IPS DF 19.7 (cell line): ENCODE measurements at regions not wholly inside any gene's neighbourhood (a gene's known extent, or its start where the extent isn't known, plus 50 kb on each side); places are given as distances from the start of the nearest gene placed in this dataset.

Source experiments
- DNase-seq: peaks from one replicate; pipeline ENCODE4 v3.0.0-alpha.2; 2013; ENCODE audit warnings: low read depth, low spot score

DNA sequence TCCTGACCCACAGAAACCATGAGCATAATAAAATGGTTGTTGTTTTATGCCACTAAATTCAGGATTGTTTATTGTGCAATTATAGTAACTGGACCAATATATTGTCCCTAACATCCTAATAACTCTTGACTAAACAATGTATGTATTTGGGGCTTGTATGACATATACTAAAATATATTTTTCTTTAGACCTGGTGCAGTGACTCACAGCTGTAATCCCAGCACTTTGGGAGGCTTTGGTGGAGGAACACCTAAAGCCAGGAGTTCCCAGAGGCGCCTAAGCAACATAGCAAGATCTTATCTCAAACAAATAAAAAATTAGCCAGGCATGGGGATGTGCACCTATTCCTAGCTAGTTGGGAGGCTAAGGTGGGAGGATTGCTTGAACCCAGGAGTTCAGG, 180.4 kb downstream of the SUCNR1 start:
- DNase-seq, result no peak

DNA sequence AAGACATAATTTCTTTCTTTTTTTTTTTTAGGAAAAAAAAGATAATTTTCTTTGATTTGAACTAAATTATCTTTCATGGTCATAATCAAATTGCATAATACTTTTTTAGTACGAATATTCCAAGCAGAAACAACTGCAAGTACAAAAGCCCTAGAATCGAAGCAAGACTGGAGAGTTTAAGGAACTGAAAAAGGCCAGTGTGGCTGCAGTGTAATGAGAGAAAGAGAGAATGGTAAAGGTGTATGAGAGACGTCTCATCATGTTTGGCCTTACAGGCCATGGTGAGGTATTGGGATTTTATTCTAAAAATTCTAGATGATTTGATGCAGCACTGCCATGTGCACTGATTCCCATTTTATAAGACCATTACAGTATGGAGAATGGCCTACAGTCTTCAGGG, 180.9 kb downstream of the SUCNR1 start:
- DNase-seq, result no peak

DNA sequence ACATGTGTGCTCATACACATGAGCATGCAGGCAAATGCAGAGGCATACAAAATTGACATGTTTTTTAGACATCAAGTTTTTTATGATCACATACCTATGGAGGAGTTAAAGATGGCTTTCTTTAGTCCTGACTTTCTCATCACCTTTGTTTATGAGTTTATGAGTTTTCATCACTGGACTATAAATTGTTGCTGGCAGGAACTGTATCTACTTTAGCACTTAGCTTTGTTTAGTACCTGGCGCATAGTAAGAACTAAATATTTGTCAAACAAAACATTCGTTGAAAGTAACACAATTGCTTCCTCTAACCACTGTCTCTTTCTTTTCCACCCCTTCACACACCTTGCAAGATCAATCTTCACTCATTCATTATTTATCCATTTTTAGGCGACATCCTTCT, 182.6 kb downstream of the SUCNR1 start:
- no peak for DNase-seq

DNA sequence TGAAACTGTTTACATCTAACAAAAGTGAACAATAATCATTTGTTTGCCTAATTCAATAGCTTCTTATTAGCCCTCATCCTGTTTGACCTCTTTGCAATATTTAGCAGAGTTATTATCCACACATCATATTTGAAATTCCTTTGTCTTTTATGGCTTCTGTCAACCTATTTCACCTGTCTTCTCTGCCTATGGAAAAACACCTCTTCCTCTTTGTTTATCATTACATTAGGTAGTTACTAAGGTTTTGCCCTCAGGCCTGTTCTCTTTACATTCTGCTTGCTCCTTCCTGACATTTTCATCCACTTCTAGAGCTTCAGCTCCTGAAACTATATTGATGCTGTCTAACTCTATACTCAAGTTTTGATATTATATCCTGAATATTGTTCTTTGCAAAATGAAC, 183.0 kb downstream of the SUCNR1 start:
- no peak for DNase-seq

DNA sequence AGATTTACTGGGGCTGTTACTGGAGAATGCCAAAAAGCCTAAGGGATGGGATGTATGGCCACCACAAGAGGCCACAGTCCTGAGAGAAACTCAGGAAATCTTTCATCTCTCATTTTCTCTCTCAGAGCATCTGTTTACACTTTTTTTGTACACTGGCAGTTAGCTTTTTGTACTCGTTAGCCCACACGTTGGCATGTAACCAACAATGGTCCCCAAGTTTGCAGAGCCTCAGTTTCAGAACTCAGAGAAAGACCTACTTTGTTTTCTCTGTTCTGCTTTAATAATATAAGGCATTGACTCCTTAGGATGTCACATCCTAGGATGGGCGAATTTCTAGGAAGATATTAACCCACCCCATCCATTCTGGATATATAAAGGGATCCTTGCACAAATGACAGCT, 183.5 kb downstream of the SUCNR1 start:
- no peak for DNase-seq

DNA sequence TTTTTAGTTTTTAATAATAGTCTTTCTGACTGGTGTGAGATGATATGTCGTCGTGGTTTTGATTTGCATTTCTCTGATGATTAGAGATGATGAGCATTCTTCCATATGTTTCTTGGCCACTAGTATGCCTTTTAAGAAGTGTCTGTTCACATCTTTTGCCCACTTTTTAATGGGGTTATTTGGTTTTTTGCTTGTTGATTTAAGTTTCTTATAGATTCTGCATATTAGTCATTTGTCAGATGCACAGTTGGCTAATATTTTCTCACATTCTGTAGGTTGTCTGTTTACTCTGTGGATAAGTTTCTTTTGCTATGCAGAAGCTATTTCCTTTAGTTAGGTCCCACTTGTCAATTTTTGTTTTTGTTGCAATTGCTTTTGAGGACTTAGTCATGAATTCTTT, 185.4 kb downstream of the SUCNR1 start:
- DNase-seq, result no peak

DNA sequence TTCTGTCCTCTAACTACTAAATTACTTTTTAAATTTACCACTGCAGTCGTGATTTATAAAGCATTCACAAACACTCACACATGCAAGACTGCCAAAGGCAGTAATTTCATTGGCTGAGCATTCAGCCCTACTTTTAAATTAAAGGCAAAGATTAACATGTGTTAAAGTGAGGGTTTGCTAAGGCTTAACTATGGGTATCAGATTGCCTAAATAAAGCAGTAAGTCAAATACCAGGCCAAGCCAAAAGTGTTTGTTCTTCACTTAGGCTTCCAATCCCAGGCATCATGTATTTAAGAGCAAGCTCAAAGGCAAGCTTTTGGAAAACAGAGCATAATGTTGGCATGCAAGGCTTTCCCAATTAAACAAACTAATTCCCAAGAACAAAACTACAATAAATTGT, 187.3 kb downstream of the SUCNR1 start:
- DNase-seq, result no peak

DNA sequence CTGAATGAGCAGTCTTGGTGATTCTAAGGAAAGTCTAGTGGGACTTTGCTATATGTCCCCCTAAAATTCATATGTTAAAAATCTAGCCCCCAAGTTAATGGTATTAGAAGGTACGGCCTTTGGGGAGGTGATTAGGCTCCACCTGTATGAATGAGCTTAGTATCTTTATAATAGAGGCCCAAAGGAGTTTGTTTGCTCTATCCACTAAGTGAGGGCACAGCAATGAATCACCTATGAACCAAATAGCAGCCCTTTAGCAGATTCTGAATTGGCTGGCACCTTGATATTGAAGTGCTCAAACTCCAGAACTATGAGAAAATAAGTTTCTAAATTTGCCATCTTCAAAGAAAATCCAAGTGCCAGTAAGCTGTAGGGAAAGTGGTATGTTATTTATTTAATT, 187.9 kb downstream of the SUCNR1 start:
- no peak for DNase-seq

DNA sequence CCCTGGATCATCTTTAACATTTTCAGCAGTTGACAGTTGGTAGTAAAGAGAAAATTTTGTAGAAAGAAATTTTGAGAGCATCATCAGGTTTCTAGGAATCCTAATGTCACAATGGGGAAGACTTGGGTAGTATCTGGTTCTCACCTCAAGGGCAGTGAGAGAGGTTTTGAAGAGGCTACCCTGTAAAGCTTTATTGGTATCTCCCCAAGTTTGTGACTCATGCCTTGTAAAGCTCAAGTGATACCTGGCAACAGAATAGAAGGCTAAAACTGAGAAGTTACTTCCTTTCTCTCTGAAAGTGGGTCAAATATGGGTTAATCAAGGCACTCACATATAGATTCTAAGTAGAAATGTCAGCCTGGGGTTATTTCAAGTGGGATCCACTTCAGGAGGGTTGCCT, 196.4 kb downstream of the SUCNR1 start:
- no peak for DNase-seq

DNA sequence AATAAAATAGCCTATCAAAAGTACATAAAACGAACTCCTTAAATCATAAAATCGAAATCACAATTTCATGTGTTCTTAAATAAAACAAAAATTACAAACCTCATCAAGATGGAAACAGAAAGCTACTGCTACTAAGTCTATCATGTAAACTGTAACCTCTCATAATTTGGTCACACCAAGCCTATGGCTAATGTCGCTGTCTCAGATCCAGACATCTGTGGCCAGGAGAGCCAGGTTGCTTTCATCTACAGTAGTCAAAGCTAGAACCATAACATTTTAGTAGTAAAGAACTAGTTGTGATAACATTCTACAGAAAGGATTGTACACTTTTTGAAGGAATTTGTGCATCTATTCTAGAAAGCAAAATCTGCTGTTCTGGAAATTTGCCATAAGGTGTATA, 197.4 kb upstream of the MBNL1 start:
- no peak for DNase-seq

DNA sequence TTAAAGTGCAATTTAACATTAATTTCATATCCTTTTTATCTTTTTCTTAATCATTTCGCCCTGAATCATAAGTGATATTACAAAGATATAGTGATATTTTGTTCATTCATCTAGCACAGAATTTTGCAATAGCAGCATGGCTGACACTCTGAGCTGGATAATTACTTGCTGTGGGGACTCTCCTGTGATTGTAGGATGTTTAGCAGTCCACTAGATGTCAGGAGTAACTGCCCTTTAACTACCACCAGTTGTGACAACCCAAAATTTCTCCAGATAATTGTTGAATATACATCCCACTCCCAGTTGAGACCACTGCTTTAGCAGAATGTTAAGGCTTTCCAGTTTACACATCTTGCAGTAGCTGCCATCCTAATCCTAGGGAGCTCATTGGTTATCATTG, 196.8 kb upstream of the MBNL1 start:
- no peak for DNase-seq

DNA sequence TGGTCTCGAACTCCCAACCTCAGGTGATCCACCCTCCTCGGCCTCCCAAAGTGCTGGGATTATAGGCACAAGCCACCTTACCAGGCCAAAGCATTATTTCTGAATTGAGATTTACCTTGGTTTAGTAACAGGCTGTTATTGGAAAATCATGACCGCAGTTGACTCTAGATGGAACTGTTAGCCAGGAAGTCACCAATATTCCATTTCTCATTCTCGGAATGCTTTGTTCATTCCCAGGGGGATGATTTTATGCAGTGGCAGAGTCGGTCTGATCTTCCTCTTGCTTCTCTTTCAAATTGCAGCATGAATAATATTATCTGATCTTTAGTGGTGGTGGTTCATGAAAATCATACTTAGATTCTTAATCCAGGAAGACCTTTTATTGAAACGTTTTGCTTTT, 195.5 kb upstream of the MBNL1 start:
- no peak for DNase-seq

DNA sequence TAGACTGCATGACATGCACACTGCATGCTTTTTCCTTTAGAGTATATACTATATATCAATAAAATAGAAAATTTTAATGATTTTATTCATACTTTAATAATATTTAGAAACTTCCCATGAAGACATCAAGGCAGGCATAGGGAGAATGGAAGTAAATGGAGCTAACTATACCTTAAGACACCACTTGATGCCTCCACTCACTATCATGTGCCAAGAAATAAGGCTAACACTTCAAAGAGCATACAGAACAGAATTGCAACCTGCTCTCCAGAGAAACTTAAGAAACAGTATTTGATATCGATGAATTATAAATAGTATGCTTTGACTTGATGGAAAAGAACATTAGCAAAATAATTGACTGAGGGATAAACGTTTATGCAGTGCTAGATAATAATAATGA, 192.6 kb upstream of the MBNL1 start:
- DNase-seq, result no peak

DNA sequence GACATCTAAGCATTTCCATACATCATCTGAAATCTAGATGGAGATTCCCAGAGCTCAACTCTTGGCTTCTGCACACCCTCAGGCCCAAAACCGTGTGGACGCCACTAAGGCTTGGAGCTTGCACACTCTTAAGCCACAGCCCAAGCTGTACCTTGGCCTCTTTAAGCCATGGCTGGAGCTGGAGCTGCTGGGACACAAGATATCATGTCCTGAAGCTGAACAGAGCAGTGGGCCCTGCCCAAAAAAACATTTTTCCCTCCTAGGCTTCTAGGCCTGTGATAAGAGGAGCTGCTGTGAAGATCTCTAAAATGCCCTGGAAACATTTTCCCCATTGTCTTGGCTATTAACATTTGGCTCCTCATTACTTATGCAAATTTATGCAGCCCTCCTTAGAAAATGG, 188.7 kb upstream of the MBNL1 start:
- DNase-seq, result no peak

DNA sequence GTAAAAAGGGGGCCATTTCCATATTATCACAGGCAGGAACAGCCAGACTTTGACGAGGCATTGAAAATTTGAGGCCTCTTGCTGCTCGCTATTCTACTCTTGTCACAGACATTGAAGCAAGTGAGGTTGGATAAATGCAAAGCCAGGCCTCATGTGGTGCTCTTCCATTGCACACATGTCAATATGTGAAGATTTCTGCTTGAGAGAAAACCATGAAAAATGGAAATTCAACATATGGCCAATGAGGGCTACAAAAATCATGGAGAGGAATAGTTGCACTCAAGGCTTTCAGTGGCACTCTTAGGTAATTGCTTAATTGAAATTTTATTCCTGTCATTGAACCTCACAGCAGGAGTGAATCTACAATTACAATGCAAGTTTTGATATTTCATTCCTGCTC, 185.6 kb upstream of the MBNL1 start:
- DNase-seq, result no peak

DNA sequence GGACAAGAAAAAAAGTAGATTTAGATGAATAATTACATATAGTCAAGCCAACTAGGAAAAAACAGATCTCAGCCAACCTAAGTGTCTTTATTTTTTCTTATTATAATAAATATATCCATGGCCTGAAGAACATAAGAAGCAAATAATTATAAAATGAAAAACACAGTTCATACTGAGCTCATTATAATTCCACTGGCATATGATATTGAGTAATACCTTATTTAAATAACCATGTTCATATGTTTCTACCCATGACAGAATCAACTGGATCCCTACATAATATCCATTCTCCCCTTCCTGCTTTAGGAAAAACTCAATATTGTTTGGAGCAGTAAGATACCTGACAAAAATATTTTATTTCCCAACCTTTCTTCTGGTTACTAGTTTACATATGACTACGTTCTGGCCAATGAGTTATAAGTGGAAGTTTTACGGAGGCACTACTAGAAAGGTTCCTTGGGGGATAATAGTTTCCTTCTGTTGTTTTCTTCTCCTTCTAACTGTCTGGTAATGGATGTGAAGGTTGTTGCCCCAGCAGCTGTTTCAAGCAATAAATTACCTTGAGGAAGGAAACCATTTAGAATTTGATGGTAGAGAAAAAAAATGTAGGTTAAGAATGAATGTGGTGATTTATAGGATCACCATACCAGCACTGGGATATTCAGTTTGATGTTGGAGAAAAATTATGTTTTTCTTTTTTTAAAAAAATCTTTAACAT, 184.1 kb upstream of the MBNL1 start:
- DNase-seq, result no peak

DNA sequence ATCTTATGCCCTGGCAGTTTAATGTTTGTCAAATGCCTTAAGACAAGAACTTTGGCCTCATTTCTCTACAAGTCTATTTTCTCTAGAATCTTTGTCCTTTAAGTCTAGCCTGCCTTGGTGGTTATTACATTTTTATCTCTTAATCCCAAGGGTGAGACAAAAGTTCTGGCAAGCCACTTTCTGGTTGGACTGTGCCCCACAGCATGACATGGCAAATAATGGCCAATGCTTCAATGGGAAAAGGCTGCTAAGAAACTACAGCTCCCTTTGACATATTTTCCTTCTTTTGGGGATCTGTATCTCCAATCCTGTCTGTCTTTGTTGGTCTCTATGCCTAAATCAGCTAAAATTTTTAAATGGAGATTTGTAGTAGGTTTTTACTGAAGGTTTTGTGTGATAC, 181.6 kb upstream of the MBNL1 start:
- DNase-seq, result no peak

DNA sequence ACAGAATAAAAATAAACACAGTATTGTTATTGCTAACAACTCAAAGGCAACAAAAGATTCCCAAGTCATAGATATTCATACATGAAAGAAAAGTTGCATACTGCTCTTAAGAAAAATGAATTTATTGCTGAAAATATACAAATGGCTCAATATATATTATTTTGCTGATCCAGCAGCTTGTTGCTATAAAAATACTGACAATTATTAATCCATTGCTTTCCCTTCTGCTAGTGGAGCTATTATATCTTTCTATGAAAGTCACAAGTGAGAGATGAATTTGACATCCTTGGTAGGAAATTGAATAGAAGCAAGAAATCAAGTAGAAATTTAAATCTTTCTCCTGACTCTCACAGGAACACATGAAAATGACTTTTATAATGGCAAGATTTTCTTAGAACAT, 179.2 kb upstream of the MBNL1 start:
- DNase-seq, result no peak

DNA sequence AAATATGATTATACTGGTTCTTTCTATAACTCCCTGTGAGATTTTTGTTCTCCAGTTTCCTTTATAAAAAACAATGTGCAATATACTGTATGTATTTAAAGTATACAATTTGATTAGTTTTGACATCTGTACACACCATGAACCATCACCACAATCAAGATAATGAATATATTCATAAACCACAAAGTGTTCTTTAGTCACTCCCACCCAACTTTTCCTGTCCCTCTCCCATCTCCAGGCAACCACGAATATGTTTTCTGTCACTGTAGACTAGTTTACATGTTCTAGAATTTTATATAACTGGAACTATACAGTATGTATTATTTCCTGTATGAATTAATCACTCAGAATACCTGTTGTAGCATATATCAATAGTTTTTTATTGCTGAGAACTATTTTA, 177.0 kb upstream of the MBNL1 start:
- DNase-seq, result no peak

DNA sequence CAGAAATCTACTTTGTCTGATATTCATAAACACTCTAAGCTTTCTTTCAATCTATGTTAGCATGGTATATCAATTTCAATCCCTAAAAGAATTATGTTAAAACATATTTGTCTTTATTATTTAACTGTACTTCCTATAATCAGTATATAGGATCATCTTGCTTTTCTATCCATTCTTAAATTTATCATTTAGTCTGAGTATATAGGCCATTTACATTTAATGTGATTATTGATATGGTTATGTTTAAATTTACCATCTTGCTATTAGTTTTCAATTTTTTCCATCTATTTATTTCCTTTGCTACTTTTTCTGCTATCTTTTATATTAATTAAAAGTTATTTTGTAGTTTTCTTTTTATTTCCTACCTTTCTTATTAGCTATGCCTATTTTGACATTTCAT, 174.8 kb upstream of the MBNL1 start:
- DNase-seq, result no peak

DNA sequence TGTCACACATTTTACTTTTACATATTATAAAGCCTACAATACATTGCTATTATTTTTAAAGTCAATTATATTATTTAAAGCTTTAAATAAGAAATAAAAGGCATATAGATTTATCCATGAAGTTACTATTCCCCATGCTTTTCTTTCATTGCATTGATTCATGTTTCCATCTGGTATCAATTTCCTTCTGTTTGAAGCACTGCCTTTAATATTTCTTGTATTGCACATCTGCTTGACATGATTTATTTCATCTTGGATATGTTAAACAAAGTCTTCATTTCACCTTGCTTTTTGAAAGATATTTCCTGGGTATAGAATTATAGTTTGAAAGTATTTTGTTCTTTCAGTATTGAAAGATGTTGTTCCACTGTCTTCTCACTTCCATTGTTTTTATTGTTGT, 174.3 kb upstream of the MBNL1 start:
- DNase-seq, result no peak

DNA sequence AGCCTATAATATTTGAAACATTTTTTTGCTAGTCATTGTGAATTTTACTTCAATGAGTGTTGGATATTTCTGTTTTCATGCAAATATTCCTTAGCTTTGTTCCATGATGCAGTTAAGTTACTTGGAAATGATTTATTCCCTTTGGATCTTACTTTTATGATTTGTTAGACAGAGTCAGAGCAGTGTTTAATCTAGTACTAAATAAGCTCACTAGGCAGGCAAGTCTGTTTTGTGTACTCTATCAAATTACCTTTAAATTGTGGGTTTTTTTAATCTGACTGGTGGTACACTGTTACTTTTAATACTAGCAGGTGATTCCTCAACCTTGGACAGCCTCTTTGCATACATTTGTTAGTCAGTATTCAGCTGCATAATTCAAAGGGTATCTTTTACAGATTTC, 173.3 kb upstream of the MBNL1 start:
- DNase-seq, result no peak

DNA sequence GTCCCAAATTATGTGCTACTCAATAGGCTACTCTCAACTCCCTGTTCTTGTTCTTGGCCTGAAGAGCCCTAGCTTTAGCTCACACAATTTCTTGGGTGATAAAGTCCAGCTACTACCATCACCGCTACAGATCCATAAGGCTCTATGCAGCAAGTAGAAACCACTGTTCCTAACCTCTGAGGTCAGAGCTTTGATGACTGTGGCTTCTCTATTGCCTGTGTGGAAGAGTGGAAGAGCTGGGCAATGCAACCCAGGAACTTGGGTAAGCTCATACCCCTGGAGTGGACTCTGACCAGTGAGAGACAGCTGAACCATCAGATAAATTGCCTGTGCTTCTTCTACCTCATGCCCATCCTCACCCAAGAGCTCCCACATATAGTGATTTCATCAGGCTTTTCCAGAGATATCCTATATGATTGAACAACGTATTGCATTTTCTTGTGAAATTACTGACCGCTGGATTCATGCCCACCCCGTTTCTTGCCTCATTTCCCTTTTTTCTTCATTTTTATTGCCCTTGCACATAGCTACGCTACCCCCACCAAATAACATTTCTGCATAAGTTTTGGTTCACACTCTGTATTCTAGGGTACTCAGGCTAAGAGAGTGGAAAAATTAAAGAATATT, 172.3 kb upstream of the MBNL1 start:
- no peak for DNase-seq

DNA sequence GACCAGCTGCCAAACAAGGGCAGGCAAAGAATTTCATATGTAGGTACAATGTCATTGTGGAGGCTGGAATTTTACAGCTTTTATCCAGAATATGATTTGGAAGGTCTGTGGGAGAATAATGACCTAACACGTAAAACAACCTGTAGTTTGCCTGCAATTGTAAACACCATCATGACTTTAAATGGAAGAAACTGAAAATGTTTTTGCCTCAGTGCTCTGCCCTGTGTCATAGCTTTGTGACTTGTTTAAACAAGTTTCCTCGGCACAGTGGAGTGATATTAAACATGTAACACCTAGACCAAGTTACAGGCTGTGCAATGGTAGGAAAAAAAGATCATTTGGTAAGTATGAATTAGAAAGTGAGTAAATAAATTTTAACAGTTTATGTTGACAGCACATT, 171.6 kb upstream of the MBNL1 start:
- no peak for DNase-seq
